Vagina (tissue), 2 donors: ENCODE measurements at regions not wholly inside any gene's neighbourhood (a gene's known extent, or its start where the extent isn't known, plus 50 kb on each side); places are given as distances from the start of the nearest gene placed in this dataset.

Experiments
- CTCF ChIP-seq, 3 experiments: fragments of 450-650 bp in 2 of 3; fragments of 200-600 bp in 1 of 3; sonication (generic) in 1 of 3; IDR thresholded peaks; one replicate each; pipeline ENCODE4 v1.5.1; 2017 to 2019; ENCODE audit warnings: antibody characterized with exemption in 3 of 3, mild to moderate bottlenecking in 2 of 3, moderate library complexity in 2 of 3
- POLR2AphosphoS5 ChIP-seq, 2 donors: sonication (generic); formaldehyde crosslinking; IDR thresholded peaks; one replicate each; pipeline ENCODE4 v1.9.0; 2017; ENCODE audit warnings: antibody characterized with exemption in 2 of 2, mild to moderate bottlenecking in 2 of 2, low read depth in 1 of 2; ENCODE audit not compliant: insufficient read depth in 1 of 2

GRCh38 chr1:224861339-224861716 is 68.1 kb upstream of the DNAH14 start:
- TF ChIP-seq CTCF (IDR thresholded peaks at IDR 0.05) (no peak), POLR2AphosphoS5 (IDR thresholded peaks at IDR 0.05; ENCODE audit: insufficient read depth in 1 of 2, low read depth in 1 of 2) (no peak)
